ENCODE measurements at regions not wholly inside any gene's neighbourhood (a gene's known extent, or its start where the extent isn't known, plus 50 kb on each side); places are given as distances from the start of the nearest gene placed in this dataset.

DNA sequence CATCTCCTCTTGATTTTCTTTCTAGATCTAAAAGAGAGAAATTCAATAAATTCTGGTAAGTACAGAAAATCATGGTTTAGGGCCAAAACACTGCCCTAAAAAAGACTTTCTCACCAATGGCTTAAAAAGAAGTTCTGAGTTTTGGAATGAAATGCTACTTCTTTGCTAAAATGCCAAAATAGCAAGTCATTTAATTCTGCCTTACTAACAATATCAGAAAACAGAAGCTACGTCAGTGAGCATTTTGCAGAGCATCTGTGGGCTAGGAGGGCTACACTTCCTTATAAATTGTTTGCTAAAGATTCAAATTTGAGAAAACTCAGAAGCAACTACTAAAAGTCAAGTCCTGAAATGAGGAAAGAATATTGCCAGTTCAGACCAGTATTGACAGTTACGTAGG is 560.8 kb upstream of the CELF2 start:
- no peak for DNase-seq
- Histone ChIP-seq H3K36me3 (no peaks in the 10 kb centered on the region), H3K4me3 (no peak overlapping the region), H3K9me3 (peaks cover 13% of the 10 kb centered on the region), H3K27me3 (no peaks in the 10 kb centered on the region)

DNA sequence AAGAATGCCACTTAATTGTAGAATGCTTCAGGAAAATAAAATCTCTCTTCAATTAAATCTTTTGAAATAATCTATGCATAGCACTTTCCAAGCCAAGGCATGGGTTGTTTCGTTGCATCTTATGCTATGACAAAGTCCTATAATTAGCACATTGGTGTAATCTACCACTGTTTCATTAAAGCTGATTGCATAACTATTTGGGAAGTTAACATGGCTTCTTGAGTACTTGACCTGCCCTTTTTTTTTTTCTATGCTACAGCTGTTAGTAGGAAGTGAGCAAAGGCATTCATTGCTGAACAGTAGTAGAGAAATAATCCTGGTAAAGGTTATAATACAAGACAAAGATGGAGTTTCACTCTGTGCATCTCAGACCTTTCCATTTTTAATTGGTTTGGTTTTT is 557.2 kb upstream of the CELF2 start:
- H3K36me3 ChIP-seq: no peaks in the 10 kb centered on the region
- no peak for DNase-seq
- H3K4me3 ChIP-seq: no peak overlapping the region
- no peaks in the 10 kb centered on the region; the same call in 1 of the 2 replicates for H3K9me3 ChIP-seq
- no peaks in the 10 kb centered on the region for H3K27me3 ChIP-seq

DNA sequence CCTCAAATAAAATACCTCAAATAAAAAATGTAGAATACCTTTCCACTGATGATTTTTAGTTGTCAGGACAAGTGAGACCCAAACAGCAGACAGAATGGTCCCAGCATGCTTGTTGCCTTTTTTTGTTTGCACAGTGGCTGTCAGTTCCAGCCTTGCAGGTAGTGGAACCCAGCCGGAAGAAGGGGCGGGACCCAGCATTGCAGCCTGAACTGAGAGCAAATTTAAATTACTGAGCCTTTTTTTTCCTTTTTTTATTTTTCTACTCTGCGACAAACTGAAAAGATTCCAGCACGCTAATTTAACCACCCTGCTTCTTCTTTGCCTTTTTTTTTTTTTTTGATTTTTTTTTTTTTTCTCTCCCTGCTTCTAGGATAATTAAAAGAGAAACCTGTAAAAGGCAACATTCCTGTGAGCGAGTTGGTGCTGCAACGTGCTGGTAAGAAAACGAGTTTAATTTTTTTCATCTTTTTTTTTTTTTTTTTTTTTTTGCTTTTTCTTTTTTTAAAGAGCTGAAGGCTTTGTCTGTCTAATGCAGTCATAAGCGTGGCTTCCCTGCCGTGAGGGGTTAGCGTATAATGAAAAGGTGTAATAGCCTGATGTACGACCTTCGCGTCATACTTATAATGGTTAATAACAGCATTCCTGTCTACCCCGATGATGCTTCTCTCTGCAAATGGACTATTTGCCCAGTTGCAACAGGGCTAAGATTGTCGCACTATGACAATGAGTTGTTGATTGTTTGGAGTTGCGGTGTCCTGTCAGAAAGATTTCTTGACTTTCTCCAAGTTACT is 555.3 kb upstream of the CELF2 start:
- no peak overlapping the region for H3K4me3 ChIP-seq
- no peaks in the 10 kb centered on the region for H3K9me3 ChIP-seq
- DNase-seq: no peak
- no peaks in the 10 kb centered on the region for H3K27me3 ChIP-seq
- H3K36me3 ChIP-seq: no peaks in the 10 kb centered on the region

DNA sequence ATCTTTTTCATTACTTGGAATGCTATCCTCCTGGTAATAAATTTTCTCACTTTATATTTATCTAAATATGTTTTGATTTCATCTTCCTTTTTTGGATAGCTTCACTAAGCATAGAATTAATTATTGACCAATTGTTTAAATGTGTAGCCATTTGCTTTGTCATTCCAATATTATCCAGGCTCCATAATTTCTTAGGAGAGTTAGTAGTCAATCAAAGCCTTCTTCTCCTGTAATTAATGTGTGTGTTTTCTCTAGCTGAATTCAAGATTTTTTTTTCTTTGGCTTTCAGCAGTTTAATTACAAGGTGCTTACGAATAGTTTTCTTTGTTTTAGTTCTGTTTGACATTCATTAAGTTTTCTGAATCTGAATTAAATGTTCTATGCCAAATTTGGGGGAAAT is 545.9 kb upstream of the CELF2 start:
- Histone ChIP-seq H3K4me3 (no peak overlapping the region), H3K9me3 (peaks cover 22% of the 10 kb centered on the region)

DNA sequence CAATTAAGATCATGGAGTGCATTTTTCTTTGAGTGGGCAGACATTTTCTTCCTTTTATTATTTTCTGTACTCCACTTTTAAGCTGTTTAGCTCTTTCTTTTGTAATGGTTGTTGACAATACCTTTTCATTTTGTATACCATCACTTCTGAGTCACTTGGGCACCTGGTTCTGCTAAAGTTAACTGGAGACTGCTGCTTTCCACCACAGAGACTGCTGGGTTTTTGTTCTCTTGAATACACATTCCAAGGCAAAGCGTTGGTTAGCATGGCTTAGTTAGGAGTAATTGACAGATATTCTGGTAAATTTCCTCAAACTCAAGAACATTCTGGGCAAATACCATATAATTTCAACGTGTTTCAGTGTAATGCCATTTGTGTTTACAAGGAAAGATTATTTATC is 541.9 kb upstream of the CELF2 start:
- DNase-seq: no peak
- Histone ChIP-seq H3K9me3 (peaks cover 19% of the 10 kb centered on the region), H3K4me3 (no peak overlapping the region), H3K27me3 (no peaks in the 10 kb centered on the region), H3K36me3 (no peaks in the 10 kb centered on the region; the same call in 1 of the 2 replicates)

More for the DNA sequence above, 545.9 kb upstream of the CELF2 start:
- DNase-seq: no peak
- Histone ChIP-seq H3K36me3 (no peaks in the 10 kb centered on the region; the same call in 1 of the 2 replicates), H3K27me3 (no peaks in the 10 kb centered on the region)

DNA sequence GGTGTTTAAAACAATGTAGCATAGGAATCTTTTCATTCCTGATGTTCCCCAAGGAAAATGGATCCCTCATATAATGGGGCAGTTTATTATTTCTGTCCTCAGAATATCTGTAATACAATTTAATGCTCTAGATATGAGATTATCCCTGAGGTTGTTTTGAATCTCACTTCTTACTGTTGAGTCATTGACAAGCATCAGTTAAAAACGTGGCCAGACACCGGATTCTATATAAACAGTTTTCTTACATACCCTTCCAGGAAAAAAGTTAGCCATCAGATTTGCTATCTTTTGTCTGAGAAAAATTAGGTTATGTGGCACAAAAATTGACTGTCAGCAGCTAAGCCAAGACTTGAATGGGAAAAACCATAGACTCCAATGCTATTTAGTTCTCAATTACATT is 539.8 kb upstream of the CELF2 start:
- no peak for DNase-seq
- Histone ChIP-seq H3K9me3 (peaks cover 5% of the 10 kb centered on the region; the same call in 1 of the 2 replicates), H3K4me3 (no peak overlapping the region), H3K27me3 (no peaks in the 10 kb centered on the region), H3K36me3 (no peaks in the 10 kb centered on the region; the same call in 1 of the 2 replicates)

DNA sequence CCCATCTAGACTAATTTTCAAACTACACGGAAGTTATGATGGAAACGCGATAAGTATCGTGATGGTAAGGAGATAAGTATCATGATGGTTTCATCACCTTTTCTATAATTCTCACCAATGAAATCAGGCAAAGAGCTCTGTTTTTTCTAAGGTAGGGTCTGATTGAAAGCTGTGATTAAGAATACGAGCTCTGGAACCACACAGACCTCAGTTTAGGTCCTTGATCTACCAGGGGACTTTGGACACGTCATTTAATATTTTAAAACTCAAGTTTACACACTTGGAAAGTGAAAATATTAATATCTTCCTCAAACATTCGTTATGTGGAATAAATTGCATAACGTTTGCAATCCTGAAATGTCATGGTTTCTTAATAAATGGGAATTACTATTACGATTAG is 538.2 kb upstream of the CELF2 start:
- Histone ChIP-seq H3K9me3 (no peaks in the 10 kb centered on the region), H3K36me3 (no peaks in the 10 kb centered on the region), H3K4me3 (no peak overlapping the region), H3K27me3 (no peaks in the 10 kb centered on the region)
- DNase-seq: no peak

DNA sequence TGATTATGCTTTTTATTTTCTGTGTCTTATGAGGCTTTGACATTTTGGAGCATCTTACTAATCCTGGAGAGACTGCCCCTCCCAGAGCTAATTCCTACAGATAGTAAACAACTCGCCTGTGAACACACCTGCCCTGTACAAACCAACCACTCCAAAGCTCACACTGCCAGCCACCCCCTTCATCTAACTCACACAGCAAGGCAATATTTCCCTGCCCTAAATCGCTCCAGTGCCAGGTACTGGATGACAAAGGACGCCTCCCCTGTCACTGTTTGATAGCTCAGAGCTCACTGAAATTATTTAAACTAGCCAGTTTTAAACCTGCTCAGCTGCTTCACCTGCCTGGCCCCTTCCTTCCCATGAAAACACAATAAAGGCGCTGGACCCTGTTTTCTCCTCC is 535.1 kb upstream of the CELF2 start:
- no peaks in the 10 kb centered on the region for H3K27me3 ChIP-seq
- no peak for DNase-seq
- H3K4me3 ChIP-seq: no peak overlapping the region
- no peaks in the 10 kb centered on the region for H3K9me3 ChIP-seq
- H3K36me3 ChIP-seq: no peaks in the 10 kb centered on the region

DNA sequence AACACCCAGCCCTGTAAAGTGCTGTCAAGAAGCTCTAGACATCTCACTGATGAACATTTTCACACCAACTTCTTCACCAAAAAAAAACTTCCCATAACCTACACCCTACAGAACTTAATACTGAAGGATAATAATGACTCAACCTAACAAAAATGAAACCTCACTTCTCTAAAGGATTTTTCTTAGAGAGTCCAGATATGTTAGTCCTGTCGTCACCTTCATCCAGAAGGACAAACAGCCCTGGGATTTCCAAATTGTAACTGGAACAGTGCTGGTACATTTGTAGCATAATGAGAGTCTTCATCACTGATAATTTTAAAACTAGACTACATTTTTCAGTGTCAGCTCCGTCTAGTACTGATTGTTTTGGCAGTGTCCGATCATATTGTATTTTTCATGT is 528.6 kb upstream of the CELF2 start:
- no peaks in the 10 kb centered on the region for H3K9me3 ChIP-seq
- no peaks in the 10 kb centered on the region for H3K36me3 ChIP-seq
- no peak for DNase-seq
- no peaks in the 10 kb centered on the region for H3K27me3 ChIP-seq
- no peak overlapping the region for H3K4me3 ChIP-seq

DNA sequence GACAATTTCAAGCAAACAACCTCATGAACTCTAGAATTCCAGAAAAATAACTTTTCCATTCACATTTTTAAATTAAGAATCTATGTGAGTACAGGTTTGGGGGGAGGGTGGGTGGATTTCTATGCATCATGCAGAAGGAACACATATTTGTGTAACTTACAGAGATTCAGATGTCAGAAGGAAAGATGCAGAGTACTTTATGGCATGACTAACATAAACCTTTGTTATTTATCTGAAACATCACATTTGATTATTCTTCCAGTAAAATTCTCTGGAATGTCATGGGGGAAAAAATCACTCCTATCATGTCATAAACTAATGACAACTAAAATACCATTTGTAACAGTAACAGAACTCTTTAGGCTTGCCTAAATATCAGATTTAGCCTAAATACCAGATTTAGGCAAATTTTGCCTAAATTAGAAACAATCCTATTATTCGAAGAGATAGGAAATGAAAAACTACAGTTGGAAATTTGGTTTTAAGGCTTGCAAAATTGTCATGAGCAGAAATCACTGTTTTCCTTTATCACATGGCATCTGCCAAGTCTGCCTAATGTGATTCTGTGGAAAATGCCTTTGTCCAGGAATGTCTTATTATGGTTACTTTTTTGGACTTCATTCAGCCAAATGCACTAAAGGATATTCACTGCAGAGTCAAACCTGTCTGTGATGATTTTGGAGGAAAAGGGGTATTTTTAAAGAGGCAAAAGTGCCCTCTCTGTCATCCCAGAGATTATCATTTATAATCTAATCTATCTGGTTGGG is 527.7 kb upstream of the CELF2 start:
- H3K4me3 ChIP-seq: no peak overlapping the region
- no peaks in the 10 kb centered on the region for H3K27me3 ChIP-seq
- no peaks in the 10 kb centered on the region for H3K36me3 ChIP-seq
- no peak for DNase-seq
- no peaks in the 10 kb centered on the region for H3K9me3 ChIP-seq

DNA sequence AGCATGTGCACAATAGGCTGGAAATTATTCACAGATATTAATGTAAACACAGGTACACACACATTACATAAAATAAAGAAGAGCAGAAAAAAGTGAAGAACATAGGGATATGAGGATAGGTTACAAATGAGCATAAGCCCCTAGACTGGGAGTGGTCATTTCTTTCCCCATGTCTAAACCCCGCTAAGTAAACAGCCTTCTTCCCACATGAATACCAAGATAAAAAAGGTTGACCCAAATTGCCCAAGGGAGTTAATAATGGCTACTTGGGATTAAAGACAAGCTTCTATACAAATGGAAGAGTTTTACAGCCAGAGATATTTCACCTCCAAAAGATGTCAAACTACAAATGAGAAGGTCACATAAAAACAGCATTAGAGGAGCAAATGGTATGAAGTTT is 527.1 kb upstream of the CELF2 start:
- Histone ChIP-seq H3K27me3 (no peaks in the 10 kb centered on the region), H3K36me3 (no peaks in the 10 kb centered on the region), H3K4me3 (no peak overlapping the region), H3K9me3 (no peaks in the 10 kb centered on the region)
- DNase-seq: no peak

DNA sequence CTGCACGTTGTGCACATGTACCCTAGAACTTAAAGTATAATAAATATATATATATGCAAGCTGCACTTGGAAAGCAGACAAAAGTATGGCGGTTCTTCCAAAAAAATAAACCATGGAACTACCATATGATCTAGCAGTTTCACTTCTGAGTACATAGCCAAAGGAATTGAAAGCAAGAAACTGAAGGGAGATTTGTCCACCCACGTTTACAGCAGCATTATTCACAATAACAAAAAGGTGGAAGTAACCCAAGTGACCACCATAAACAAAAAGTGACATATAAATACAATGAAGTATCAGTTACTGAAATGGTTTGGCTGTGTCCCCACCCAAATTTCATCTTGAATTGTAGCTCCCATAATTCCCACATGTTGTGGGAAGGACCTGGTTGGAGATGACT is 525.3 kb upstream of the CELF2 start:
- Histone ChIP-seq H3K9me3 (no peaks in the 10 kb centered on the region), H3K4me3 (no peak overlapping the region), H3K27me3 (no peaks in the 10 kb centered on the region), H3K36me3 (no peaks in the 10 kb centered on the region)
- DNase-seq: no peak

DNA sequence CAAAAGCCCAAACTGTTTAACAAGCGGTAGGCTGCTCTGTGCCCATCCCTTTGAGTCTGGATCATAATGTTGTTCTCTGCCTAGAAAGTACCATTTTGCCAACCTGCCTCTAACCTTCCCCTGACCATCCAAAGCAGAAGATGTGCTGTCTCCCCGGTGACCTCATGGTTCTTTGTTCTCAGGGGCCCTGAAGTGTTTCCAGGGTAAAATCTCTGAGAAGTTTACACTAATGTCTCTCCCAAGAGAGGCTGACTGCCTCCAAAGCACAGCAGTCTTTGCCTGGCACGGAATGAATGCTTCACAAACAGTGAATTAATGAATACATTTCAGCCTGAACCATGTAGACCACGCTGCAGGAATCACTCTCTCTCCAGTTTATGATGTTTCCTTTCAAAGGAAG is 523.8 kb upstream of the CELF2 start:
- no peak for DNase-seq

DNA sequence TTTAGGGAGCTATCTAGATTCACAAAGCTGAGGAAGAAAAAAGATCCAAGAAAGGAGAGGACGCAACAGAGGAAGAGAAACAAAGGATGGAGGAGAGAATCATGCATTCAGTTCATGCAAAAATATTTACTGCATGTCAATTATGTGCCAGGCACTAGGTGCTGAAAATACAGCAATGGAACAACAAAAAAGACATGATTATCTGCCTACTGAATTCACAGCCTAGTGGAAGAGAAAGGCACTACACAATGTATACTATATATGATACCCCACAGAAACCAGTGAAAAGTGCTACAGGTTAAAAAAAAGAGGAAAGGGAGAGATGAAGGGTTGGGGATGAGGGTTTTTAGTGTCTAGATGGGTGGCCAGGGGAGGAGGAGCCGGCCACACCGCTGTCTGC is 520.4 kb upstream of the CELF2 start:
- H3K27me3 ChIP-seq: no peaks in the 10 kb centered on the region
- peaks cover 3% of the 10 kb centered on the region for H3K9me3 ChIP-seq
- H3K4me3 ChIP-seq: no peak overlapping the region
- no peaks in the 10 kb centered on the region for H3K36me3 ChIP-seq
- DNase-seq: no peak

More for the DNA sequence above, 523.8 kb upstream of the CELF2 start:
- Histone ChIP-seq H3K27me3 (no peaks in the 10 kb centered on the region), H3K9me3 (no peaks in the 10 kb centered on the region), H3K4me3 (no peak overlapping the region), H3K36me3 (no peaks in the 10 kb centered on the region)

DNA sequence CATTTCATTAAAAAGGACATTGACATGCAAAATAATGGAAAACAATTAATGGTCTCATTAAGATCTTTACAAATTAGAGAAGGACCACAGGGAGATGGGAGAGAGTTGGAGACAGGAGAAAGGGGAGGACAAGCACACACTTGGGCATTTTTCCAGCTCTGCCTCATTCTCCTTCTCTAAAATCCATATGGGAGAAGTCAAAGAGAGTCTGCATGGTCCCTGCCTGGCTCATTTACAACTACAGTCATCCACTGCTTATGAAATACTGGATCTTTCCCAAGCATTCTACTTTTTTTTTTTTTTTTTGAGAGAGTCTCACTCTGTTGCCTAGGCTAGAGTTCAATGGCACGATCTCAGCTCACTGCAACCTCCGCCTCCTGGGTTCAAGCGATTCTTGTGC is 518.9 kb upstream of the CELF2 start:
- no peak overlapping the region for H3K4me3 ChIP-seq
- H3K27me3 ChIP-seq: no peaks in the 10 kb centered on the region
- no peaks in the 10 kb centered on the region for H3K36me3 ChIP-seq
- DNase-seq: peak; percentile 32
- H3K9me3 ChIP-seq: peaks cover 3% of the 10 kb centered on the region

DNA sequence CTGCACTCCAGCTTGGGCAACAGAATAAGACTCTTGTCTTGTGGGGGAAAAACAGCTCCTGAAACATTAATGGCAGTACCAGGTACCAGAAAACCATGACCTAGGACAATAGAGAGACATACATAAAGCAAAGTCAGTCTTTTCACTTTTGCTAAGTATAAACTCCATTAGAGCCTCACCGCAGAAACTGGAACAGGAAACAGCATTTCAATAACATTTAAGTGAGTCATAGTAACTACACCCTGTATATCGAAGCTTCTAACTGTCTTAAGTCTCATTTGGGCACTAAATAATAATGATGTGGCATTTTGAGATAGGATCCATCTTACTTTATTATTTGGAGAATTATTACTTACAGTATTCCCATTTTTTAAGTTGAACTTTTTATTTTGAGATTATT is 517.8 kb upstream of the CELF2 start:
- Histone ChIP-seq H3K4me3 (no peak overlapping the region), H3K36me3 (no peaks in the 10 kb centered on the region), H3K27me3 (no peaks in the 10 kb centered on the region), H3K9me3 (peaks cover 3% of the 10 kb centered on the region)
- DNase-seq: no peak

DNA sequence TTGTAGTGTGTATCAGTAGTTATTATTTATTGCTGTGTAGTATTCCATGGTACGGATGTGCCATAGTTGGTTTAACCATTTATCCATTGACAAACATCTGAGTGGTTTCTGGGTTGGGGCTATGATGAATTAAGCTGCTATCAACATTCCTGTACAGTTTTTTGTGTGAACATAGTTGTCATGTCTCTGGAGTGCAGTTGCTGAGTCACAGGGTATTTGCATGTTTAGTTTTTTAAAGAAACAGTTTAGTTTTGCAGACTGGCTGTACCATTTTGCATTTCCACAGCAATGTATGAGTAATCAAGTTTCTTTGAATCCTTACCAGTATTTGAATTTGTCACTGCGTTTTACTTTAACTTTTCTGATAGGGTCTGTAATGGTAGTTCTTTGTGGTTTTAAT is 516.7 kb upstream of the CELF2 start:
- Histone ChIP-seq H3K27me3 (no peaks in the 10 kb centered on the region), H3K9me3 (peaks cover 3% of the 10 kb centered on the region), H3K4me3 (no peak overlapping the region), H3K36me3 (no peaks in the 10 kb centered on the region)
- no peak for DNase-seq

DNA sequence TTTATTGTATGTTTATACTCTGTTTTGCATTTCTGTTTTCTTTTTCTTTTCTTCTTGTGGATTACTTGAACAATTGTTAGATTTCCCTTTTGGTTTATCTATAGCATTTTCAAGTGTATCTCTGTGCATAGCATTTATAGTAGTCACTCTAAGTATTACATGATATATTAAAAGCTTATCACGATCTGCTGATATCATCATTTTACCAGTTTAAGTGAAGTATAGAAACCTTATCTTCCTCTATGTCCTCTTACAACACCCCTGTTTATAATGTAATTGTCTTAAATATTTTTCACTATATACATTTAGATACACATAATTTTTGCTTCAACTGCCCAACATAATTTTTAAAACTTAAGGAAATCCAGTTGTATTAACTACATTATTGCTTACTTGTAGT is 513.9 kb upstream of the CELF2 start:
- Histone ChIP-seq H3K27me3 (no peaks in the 10 kb centered on the region), H3K9me3 (peaks cover 3% of the 10 kb centered on the region), H3K4me3 (no peak overlapping the region), H3K36me3 (no peaks in the 10 kb centered on the region)
- DNase-seq: no peak
